ENCODE measurements at regions not wholly inside any gene's neighbourhood (a gene's known extent, or its start where the extent isn't known, plus 50 kb on each side); places are given as distances from the start of the nearest gene placed in this dataset.
"Not testable (repeated sequence)": the region's sequence is repeated elsewhere in the genome, so short reads cannot be mapped to it uniquely, and the experiment has no call there.

DNA sequence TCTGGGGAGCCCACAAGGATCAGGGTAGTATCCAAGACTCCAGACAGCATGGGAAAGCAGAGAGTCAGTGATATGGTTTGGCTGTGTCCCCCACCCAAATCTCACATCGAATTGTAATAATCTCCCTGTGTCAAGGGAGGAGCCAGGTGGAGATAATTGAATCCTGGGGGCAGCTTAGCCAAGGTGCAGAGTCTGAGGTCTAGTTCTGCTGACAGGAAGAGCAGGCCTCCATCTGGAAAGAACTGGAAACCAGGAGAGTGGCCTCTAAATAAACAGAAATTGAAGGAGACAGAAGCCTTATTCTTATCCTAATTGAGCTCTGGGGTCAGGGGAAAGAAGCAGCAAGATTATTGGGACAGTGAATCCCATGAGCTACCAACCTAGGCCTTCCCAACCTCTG is 146.7 kb upstream of the NRP1 start:
- H3K4me1 ChIP-seq: peaks cover 0 to 29% (median 0%) of the 10 kb centered on the region in 4 donors
- no peaks in the 10 kb centered on the region for H3K36me3 ChIP-seq
- no peaks in the 10 kb centered on the region for H3K27me3 ChIP-seq
- H3K4me3 ChIP-seq: no peak overlapping the region
- TF ChIP-seq CTCF (IDR thresholded peaks at IDR 0.05): no peak
- DNase-seq: no peak
- no peaks in the 10 kb centered on the region for H3K9me3 ChIP-seq
- intact Hi-C loops (cut with DNase I; ENCODE audit: low total_unique reads): no loop called here
- no peak overlapping the region for H3K27ac ChIP-seq

GRCh38 chr10:33480417-33480816 is 145.9 kb upstream of the NRP1 start:
- H3K27me3 ChIP-seq; intact Hi-C loops (cut with DNase I; ENCODE audit: low total_unique reads); H3K4me3 ChIP-seq; DNase-seq; H3K9me3 ChIP-seq; H3K27ac ChIP-seq; H3K36me3 ChIP-seq: not testable (repeated sequence)
- H3K4me1 ChIP-seq: peaks cover 0 to 27% (median 0%) of the 10 kb centered on the region in 4 donors

GRCh38 chr10:33478675-33479125 is 144.2 kb upstream of the NRP1 start:
- no peak for DNase-seq
- Histone ChIP-seq H3K27me3 (no peaks in the 10 kb centered on the region), H3K36me3 (no peaks in the 10 kb centered on the region), H3K9me3 (no peaks in the 10 kb centered on the region), H3K4me3 (no peak overlapping the region), H3K27ac (no peak overlapping the region), H3K4me1 (peaks cover 0 to 13% (median 0%) of the 10 kb centered on the region in 4 donors)
- intact Hi-C loops (cut with DNase I; ENCODE audit: low total_unique reads): no loop called here
- no peak for TF ChIP-seq CTCF (IDR thresholded peaks at IDR 0.05)

- no peak for TF ChIP-seq CTCF (IDR thresholded peaks at IDR 0.05)
- DNase-seq: no peak
- intact Hi-C loops (cut with DNase I; ENCODE audit: low total_unique reads): no loop called here
- Histone ChIP-seq H3K27me3 (no peaks in the 10 kb centered on the region), H3K4me1 (peaks cover 0 to 7% (median 0%) of the 10 kb centered on the region in 4 donors), H3K4me3 (no peak overlapping the region), H3K36me3 (no peaks in the 10 kb centered on the region), H3K27ac (no peak overlapping the region), H3K9me3 (no peaks in the 10 kb centered on the region)
These were observed 143.7 kb upstream of the NRP1 start for GRCh38 chr10:33478089-33478674.

DNA sequence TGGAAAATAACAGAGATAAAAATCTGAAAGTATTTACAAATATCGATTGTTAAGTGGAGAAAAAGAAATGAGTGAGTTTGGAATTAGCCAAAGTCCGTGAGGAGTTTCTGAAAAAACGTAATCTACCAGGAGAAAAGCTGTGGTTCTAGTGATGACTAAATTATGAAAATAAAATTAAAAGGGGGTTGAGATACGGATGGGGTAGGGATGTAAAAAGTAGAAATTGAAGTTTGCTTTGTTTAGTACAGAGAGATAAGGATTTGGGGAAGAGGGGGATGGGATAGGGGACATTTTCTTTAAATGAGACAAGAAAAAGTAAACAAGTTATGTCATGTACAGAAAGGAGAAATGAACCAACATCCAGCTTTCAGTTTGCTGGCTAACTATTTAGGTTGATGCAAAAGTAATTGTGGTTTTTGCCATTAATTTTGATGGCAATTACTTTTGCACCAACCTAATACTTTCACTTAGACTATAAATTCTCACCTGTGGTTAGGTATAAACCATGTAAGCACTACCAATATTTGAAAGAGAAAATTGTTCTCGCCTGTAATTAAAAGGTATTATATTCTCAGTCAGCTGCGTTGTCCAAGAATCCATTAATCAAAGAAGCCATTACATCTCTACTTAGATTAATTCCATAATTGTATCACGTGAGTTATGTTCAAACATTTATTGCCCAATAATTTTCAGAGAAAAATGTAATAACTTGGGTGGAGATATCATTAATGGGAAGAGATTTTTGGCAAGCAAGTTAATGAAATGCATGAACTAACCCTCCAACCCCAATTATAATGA is 143.0 kb upstream of the NRP1 start:
- Histone ChIP-seq H3K4me1 (peaks cover 0 to under 1% (median 0%) of the 10 kb centered on the region in 4 donors), H3K9me3 (no peaks in the 10 kb centered on the region), H3K27ac (no peak overlapping the region), H3K27me3 (no peaks in the 10 kb centered on the region), H3K36me3 (no peaks in the 10 kb centered on the region), H3K4me3 (no peak overlapping the region)
- intact Hi-C loops (cut with DNase I; ENCODE audit: low total_unique reads): no loop called here
- no peak for DNase-seq
- no peak for TF ChIP-seq CTCF (IDR thresholded peaks at IDR 0.05)

- no peak overlapping the region for H3K4me3 ChIP-seq
- H3K9me3 ChIP-seq: no peaks in the 10 kb centered on the region
- H3K27me3 ChIP-seq: no peaks in the 10 kb centered on the region
- intact Hi-C loops (cut with DNase I; ENCODE audit: low total_unique reads): no loop called here
- no peak overlapping the region for H3K27ac ChIP-seq
- DNase-seq: no peak
- H3K36me3 ChIP-seq: no peaks in the 10 kb centered on the region
- no peaks in the 10 kb centered on the region for H3K4me1 ChIP-seq
- no peak for TF ChIP-seq CTCF (IDR thresholded peaks at IDR 0.05)
These were observed 142.3 kb upstream of the NRP1 start for GRCh38 chr10:33476757-33477273.

Data from tibial artery (tissue), 4 donors.